ENCODE measurements at regions not wholly inside any gene's neighbourhood (a gene's known extent, or its start where the extent isn't known, plus 50 kb on each side); places are given as distances from the start of the nearest gene placed in this dataset.
"Not testable (repeated sequence)": the region's sequence is repeated elsewhere in the genome, so short reads cannot be mapped to it uniquely, and the experiment has no call there.

GRCh38 chr4:130034876-130035275 is 938.9 kb downstream of the C4orf33 start:
- intact Hi-C loops (cut with DNase I, micrococcal nuclease) = no loop called here
- ATAC-seq (ENCODE audit: poor library complexity) (no peak), DNase-seq (no peak)
- no peak overlapping the region for H3K27ac ChIP-seq (ENCODE audit: low read depth in 1 of 2, low read length in 2 of 2)
- no peak overlapping the region for H3K4me3 Mint-ChIP-seq
- CTCF ChIA-PET = no interaction called here
- no peaks in the 10 kb centered on the region for H3K4me1 ChIP-seq (ENCODE audit: insufficient read depth, low read length)
- TF ChIP-seq, protein P1, sequence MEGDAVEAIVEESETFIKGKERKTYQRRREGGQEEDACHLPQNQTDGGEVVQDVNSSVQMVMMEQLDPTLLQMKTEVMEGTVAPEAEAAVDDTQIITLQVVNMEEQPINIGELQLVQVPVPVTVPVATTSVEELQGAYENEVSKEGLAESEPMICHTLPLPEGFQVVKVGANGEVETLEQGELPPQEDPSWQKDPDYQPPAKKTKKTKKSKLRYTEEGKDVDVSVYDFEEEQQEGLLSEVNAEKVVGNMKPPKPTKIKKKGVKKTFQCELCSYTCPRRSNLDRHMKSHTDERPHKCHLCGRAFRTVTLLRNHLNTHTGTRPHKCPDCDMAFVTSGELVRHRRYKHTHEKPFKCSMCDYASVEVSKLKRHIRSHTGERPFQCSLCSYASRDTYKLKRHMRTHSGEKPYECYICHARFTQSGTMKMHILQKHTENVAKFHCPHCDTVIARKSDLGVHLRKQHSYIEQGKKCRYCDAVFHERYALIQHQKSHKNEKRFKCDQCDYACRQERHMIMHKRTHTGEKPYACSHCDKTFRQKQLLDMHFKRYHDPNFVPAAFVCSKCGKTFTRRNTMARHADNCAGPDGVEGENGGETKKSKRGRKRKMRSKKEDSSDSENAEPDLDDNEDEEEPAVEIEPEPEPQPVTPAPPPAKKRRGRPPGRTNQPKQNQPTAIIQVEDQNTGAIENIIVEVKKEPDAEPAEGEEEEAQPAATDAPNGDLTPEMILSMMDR (IDR thresholded peaks at IDR 0.05) = no peak
- no peak overlapping the region for H3K4me3 ChIP-seq (ENCODE audit: low read length)
- H3K9me3 ChIP-seq (ENCODE audit: control insufficient read depth in 1 of 2, insufficient read depth in 1 of 2, low read length in 2 of 2) = peaks cover 0 to 23% of the 10 kb centered on the region in 2 experiments
- no peaks in the 10 kb centered on the region for H3K36me3 Mint-ChIP-seq (ENCODE audit: low read depth)
- H3K36me3 ChIP-seq (ENCODE audit: insufficient read depth, low read length) = no peaks in the 10 kb centered on the region
- no peaks in the 10 kb centered on the region for H3K4me1 Mint-ChIP-seq (ENCODE audit: low read depth)
- no peak overlapping the region for H3K27ac Mint-ChIP-seq
- H3K27me3 Mint-ChIP-seq = no peaks in the 10 kb centered on the region
- POLR2A ChIA-PET = no interaction called here
- H3K27me3 ChIP-seq (ENCODE audit: control insufficient read depth in 1 of 2, insufficient read depth in 2 of 2, low read length in 2 of 2) = no peaks in the 10 kb centered on the region
- H3K9me3 Mint-ChIP-seq = no peaks in the 10 kb centered on the region

GRCh38 chr4:130035391-130035790 is 939.4 kb downstream of the C4orf33 start:
- H3K4me3 Mint-ChIP-seq = no peak overlapping the region
- POLR2A ChIA-PET = no interaction called here

DNA sequence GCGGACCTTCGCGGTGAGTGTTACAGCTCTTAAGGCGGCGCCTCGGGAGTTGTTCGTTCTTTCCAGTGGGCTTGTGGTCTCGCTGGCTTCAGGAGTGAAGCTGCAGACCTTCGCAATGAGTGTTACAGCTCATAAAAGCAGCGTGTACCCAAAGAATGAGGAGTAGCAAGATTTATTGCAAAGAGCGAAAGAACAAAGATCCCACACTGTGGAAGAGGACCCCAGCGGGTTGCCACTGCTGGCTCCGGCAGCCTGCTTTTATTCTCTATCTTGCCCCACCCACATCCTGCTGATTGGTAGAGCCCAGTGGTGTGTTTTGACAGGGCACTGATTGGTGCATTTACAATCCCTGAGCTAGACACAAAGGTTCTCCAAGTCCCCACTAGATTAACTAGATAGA is 941.9 kb downstream of the C4orf33 start:
- H3K27me3 ChIP-seq (ENCODE audit: control insufficient read depth in 1 of 2, insufficient read depth in 2 of 2, low read length in 2 of 2); H3K4me1 Mint-ChIP-seq (ENCODE audit: low read depth); H3K4me3 Mint-ChIP-seq; H3K27ac ChIP-seq (ENCODE audit: low read depth in 1 of 2, low read length in 2 of 2); DNase-seq; H3K9me3 Mint-ChIP-seq; H3K4me1 ChIP-seq (ENCODE audit: insufficient read depth, low read length); POLR2A ChIA-PET; H3K36me3 ChIP-seq (ENCODE audit: insufficient read depth, low read length); H3K27ac Mint-ChIP-seq; H3K36me3 Mint-ChIP-seq (ENCODE audit: low read depth); CTCF ChIA-PET; H3K4me3 ChIP-seq (ENCODE audit: low read length); H3K27me3 Mint-ChIP-seq; intact Hi-C loops (cut with DNase I, micrococcal nuclease); ATAC-seq (ENCODE audit: poor library complexity): not testable (repeated sequence)
- peaks cover 0 to 23% of the 10 kb centered on the region in 2 experiments for H3K9me3 ChIP-seq (ENCODE audit: control insufficient read depth in 1 of 2, insufficient read depth in 1 of 2, low read length in 2 of 2)

More at GRCh38 chr4:130035391-130035790, 939.4 kb downstream of the C4orf33 start:
- intact Hi-C loops (cut with DNase I, micrococcal nuclease) = no loop called here
- no peak overlapping the region for H3K4me3 ChIP-seq (ENCODE audit: low read length)
- no peak overlapping the region for H3K27ac Mint-ChIP-seq
- H3K27me3 Mint-ChIP-seq = no peaks in the 10 kb centered on the region
- H3K27ac ChIP-seq (ENCODE audit: low read depth in 1 of 2, low read length in 2 of 2) = no peak overlapping the region
- H3K27me3 ChIP-seq (ENCODE audit: control insufficient read depth in 1 of 2, insufficient read depth in 2 of 2, low read length in 2 of 2) = no peaks in the 10 kb centered on the region
- no peaks in the 10 kb centered on the region for H3K9me3 Mint-ChIP-seq
- no peaks in the 10 kb centered on the region for H3K4me1 ChIP-seq (ENCODE audit: insufficient read depth, low read length)
- TF ChIP-seq, protein P1 (IDR thresholded peaks at IDR 0.05) = no peak
- no peaks in the 10 kb centered on the region for H3K4me1 Mint-ChIP-seq (ENCODE audit: low read depth)
- no peak for DNase-seq
- no peak for ATAC-seq (ENCODE audit: poor library complexity)
- H3K36me3 ChIP-seq (ENCODE audit: insufficient read depth, low read length) = no peaks in the 10 kb centered on the region
- peaks cover 0 to 23% of the 10 kb centered on the region in 2 experiments for H3K9me3 ChIP-seq (ENCODE audit: control insufficient read depth in 1 of 2, insufficient read depth in 1 of 2, low read length in 2 of 2)
- CTCF ChIA-PET = no interaction called here
- H3K36me3 Mint-ChIP-seq (ENCODE audit: low read depth) = no peaks in the 10 kb centered on the region

GRCh38 chr4:130038540-130038939 is 942.6 kb downstream of the C4orf33 start:
- ATAC-seq (ENCODE audit: poor library complexity); H3K4me3 ChIP-seq (ENCODE audit: low read length); H3K27me3 Mint-ChIP-seq; H3K27me3 ChIP-seq (ENCODE audit: control insufficient read depth in 1 of 2, insufficient read depth in 2 of 2, low read length in 2 of 2); H3K4me1 Mint-ChIP-seq (ENCODE audit: low read depth); H3K4me1 ChIP-seq (ENCODE audit: insufficient read depth, low read length); POLR2A ChIA-PET; H3K27ac ChIP-seq (ENCODE audit: low read depth in 1 of 2, low read length in 2 of 2); H3K4me3 Mint-ChIP-seq; H3K27ac Mint-ChIP-seq; H3K36me3 Mint-ChIP-seq (ENCODE audit: low read depth); CTCF ChIA-PET; H3K36me3 ChIP-seq (ENCODE audit: insufficient read depth, low read length); intact Hi-C loops (cut with DNase I, micrococcal nuclease); H3K9me3 Mint-ChIP-seq: not testable (repeated sequence)
- peak in 1 of 14 experiments; percentile 4 for DNase-seq
- peaks cover 0 to 23% of the 10 kb centered on the region in 2 experiments for H3K9me3 ChIP-seq (ENCODE audit: control insufficient read depth in 1 of 2, insufficient read depth in 1 of 2, low read length in 2 of 2)

Measured in CD4-positive, alpha-beta T cell (primary cell).